Posterior vena cava (tissue), 2 donors: ENCODE measurements at regions not wholly inside any gene's neighbourhood (a gene's known extent, or its start where the extent isn't known, plus 50 kb on each side); places are given as distances from the start of the nearest gene placed in this dataset.

Experiments
- DNase-seq: peaks from one replicate; pipeline ENCODE4 v3.0.0-alpha.2; 2020; ENCODE audit warnings: low spot score
- intact Hi-C, 2 donors: fragments of 100-400 bp; cut with DNase I; formaldehyde crosslinking; loops; one replicate each; pipeline versions ENCODE4 v1.14.1 to v1.14.2; 2022 to 2023
- donor health status: DM: yes; HTN: yes; CAD: no.
- donor health status: DM: yes; HTN: yes; CAD: no.

DNA sequence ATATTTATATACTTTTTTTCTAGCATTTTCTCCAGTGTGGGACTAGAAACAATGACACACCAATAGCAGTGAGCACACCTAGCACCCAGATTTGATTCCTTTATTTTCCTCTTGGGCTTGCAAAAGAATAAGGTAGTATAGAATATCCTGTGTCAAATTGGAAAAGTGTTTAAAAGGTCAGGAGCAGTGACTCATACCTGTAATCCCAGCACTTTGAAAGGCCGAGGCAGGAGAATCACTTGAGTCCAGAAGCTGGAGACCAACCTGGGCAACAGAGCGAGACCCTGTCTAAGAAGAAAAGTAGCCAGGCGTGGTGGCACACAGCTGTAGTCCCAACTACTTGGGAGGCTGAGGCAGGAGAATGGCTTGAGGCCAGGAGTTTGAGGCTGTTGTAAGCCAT lies 53.8 kb upstream of the SGPP1 start:
- intact Hi-C loops = no loop called here
- no peak for DNase-seq

DNA sequence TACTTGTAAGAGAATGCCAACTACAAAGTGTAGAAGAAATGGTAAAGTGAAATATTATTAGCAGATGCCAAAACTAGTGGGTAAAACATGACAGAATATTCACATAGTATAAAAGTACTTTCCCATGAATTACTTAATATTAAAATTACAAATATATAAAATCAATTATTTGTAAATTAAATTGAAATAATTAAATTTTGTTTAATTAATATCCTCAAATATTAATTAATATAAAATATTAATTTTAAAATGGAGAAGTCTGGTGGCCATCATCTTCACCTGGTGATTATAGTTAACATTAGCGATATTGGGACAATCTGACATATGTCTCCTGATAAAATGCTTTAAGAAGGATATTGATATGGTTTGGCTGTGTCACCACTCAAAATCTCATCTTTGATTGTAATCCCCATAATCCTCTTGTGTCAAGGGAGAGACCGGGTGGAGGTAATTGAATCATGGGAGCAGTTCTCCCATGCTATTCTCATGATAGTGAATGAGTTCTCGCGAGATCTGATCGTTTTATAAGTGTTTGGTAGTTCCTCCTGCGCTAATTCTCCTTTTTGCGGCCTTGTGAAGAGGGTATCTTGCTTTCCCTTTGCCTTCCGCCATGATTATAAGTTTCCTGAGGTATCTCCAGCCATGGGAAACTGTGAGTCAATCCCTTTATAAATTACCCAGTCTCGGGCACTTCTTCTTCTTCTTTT lies 55.0 kb upstream of the SGPP1 start:
- DNase-seq = no peak
- intact Hi-C loops = no loop called here

DNA sequence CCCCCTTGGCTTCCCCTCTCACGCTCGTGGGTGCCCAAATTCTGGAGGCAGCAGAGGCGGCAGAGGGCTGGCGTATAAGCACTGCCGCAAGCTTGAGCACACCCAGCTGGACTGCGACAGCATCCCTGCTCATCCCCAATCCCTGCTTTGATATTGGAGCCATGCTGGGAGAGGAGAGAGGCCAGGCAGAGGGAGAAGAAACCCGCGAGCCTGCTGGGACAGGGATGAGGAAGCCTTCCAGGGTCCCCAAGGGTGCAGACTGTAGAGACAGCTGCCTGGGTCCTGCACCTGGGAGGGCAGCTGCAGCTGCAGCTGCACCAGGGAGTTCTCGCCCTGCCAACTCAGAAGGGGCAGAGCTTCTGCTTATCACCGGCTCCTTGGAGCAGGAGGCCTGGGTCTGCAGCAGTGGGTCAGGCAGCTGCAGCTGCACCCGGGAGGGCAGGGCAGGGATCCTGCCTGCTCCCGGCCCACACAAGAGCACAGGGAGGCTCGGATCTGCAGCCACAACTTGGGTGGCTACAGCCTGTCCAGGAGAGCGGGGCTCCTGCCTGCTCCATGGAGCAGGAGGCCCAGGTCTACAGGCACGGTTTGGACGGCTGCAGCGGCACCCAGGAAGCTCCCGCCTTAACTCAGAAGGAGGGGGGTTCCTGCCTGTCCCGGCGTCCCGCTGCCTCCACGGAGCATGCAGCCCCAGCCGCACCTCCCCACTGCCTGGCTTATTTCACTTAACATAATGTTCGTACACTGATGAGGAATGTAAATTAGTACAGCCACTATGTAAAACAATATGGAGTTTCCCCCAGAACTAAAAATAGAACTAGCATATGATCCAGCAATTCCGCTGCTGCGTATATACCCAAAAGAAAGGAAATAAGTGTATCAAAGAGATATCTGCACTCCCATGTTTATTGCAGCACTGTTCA lies 60.4 kb upstream of the SGPP1 start:
- intact Hi-C loops = loop anchor here in 1 of 2 donors (5.0 kb wide), 1 partner anchor 396 kb away; no protein-coding TSS in a partner anchor
- no peak for DNase-seq

DNA sequence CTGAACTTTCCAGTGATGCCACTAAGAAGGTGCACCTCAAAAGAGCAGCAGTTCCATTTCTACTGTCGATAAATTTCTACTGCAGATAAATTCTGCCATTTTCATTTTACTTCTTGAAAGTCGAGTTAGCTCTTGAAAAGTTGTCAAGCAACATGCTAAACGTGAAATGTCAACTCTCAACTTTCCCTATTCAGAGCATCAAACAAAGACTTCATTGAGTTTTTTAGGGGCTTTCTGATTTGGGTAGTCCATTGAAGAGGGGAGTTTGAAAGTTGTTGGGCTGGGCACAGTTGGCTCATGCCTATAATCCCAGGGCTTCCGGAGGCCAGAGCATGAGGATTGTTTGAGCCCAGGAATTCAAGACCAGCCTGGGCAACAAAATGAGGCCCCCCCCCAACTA lies 59.4 kb upstream of the SYNE2 start:
- intact Hi-C loops = no loop called here
- no peak for DNase-seq

DNA sequence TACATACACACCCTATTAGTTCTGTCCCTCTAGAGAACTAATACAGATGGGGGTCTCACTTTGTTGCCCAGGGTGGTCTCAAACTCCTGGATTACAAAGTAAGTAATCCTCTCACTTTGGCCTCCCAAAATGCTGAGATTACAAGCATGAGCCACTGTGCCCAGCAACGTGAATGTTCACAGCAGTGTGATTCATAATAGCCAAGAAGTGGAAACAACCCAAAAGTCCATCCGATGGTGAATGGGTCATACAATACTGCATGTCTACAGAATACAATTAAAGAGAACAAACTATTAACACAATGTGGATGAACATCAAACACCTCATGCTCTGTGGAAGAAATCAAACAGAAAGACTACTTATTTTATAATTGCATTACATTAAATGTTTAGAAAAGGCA lies 57.3 kb upstream of the SYNE2 start:
- intact Hi-C loops = loop anchor here in 1 of 2 donors (5.0 kb wide), 1 partner anchor 507 kb away; no protein-coding TSS in a partner anchor
- DNase-seq = no peak

DNA sequence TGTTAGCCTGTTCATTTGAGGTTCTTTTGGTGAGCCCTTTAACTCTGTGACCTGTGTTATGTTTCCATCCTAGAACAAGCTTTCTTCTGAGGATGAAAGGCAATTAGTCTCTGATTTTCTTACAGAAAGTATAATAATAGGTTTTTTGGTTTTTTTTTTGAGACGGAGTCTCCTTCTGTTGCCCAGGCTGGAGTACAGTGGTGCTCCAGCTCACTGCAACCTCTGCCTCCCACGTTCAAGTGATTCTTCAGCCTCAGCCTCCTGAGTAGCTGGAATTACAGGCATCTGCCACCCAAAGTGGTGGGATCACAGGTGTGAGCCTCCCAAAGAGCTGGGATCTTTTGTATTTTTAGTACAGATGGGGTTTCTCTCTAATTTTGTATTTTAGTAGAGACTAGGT lies 52.7 kb upstream of the SYNE2 start:
- intact Hi-C loops = loop anchor here in 1 of 2 donors (10.0 kb wide), 1 partner anchor 505 kb away; no protein-coding TSS in a partner anchor
- no peak for DNase-seq

DNA sequence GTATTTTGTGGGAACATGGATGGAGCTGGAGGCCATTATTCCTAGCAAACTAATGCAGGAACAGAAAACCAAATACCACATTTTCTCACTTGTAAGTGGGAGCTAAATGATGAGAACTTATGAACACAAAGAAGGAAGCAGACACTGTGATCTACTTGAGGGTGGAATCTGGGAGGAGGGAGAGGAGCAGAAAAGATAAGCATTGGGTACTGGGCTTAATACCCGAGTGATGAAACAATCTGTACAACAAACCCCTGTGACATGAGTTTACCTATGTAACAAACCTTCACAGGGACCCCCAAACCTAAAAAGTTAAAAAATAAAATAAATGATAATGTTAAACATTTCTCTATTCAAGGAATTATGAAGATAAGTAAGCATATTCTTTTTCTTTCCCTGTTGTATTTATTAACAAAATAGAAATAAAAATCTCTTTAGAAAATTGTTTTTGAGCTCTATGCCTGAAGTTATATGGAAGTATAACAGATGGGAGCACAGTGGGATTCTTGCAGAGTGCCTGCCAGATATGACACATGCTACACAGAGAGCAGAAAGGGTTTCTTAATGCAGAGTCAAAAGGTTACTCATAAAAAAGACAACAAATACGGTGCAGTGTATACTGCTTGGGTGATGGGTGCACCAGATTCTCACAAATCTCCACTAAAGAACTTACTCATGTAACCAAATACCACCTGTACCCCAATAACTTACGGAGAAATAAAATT lies 52.0 kb upstream of the SYNE2 start:
- no peak for DNase-seq
- intact Hi-C loops = loop anchor here in 1 of 2 donors (10.0 kb wide), 1 partner anchor 504 kb away; no protein-coding TSS in a partner anchor
